BJ (cell line): ENCODE measurements at regions not wholly inside any gene's neighbourhood (a gene's known extent, or its start where the extent isn't known, plus 50 kb on each side); places are given as distances from the start of the nearest gene placed in this dataset.
A peak's percentile ranks its signal among the peaks of the same experiment; 100 is the strongest.
"Not testable (repeated sequence)": the region's sequence is repeated elsewhere in the genome, so short reads cannot be mapped to it uniquely, and the experiment has no call there.

Experiments
- CTCF ChIA-PET: fragments of 350-600 bp; formaldehyde crosslinking; extraction: SDS; loops from one replicate; lab custom pipeline; 2021; ENCODE audit warnings: antibody characterized with exemption, inconsistent platforms; lab: Yijun Ruan, JAX
- POLR2A ChIA-PET: fragments of 300-600 bp; sonication (Branson Sonifier 250); formaldehyde crosslinking; extraction: SDS; loops from one replicate; lab custom pipeline; 2021; ENCODE audit warnings: antibody characterized with exemption; lab: Charles Lee
- DNase-seq: peaks from one replicate; pipeline ENCODE4 v3.0.0-alpha.2; 2011; ENCODE audit warnings: low read depth
- H3K27me3 ChIP-seq: 2 replicates; pipeline ENCODE4 v1.6.0; 2011; ENCODE audit warnings: low read length; ENCODE audit not compliant: control insufficient read depth, insufficient read depth
- H3K36me3 ChIP-seq: 2 replicates; pipeline ENCODE4 v1.5.1; 2011; ENCODE audit warnings: low read length; ENCODE audit not compliant: control insufficient read depth, insufficient read depth
- H3K4me3 ChIP-seq: 2 replicates; pipeline ENCODE4 v1.5.1; 2011; ENCODE audit warnings: low read depth, mild to moderate bottlenecking, control low read depth, low read length
- CTCF ChIP-seq: IDR thresholded peaks from 2 replicates; pipeline ENCODE4 v1.5.1; 2011; ENCODE audit warnings: low read depth, mild to moderate bottlenecking, control low read depth, inconsistent platforms, low read length, moderate library complexity; ENCODE audit not compliant: insufficient read depth

- H3K27me3 ChIP-seq, result no peaks in the 10 kb centered on the region
- H3K4me3 ChIP-seq, result no peak overlapping the region
- CTCF ChIA-PET, result no interaction called here
- POLR2A ChIA-PET, result no interaction called here
- TF ChIP-seq CTCF, result no peak
- DNase-seq, result no peak
- no peaks in the 10 kb centered on the region for H3K36me3 ChIP-seq
Measured at GRCh38 chr6:6753301-6753700, 164.8 kb downstream of the LY86 start.

DNA sequence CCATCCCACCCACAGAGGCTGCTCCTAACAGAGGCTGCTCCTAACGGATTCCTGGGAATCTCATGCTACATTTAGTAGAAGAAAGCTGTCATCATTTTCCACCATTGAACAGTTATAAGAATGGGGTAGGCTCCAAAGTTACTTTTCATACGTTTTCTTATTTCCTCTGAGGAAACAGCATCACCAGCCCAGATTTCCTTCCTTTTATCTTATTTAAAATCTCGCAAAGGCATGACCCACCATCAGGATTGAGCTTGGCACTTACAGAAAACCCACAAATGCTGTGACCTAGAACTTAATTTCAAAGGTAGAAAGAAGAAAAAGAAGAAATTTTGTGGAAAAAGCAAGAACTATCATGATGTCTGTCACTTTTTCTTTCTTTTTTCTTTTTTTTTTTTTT, 168.0 kb downstream of the LY86 start:
- no peaks in the 10 kb centered on the region for H3K36me3 ChIP-seq
- ChIA-PET POLR2A (no interaction called here), CTCF (no interaction called here)
- H3K27me3 ChIP-seq, result no peaks in the 10 kb centered on the region
- no peak for TF ChIP-seq CTCF
- no peak for DNase-seq
- H3K4me3 ChIP-seq, result no peak overlapping the region

GRCh38 chr6:6758546-6758914, 170.0 kb downstream of the LY86 start:
- Histone ChIP-seq H3K4me3 (no peak overlapping the region), H3K27me3 (no peaks in the 10 kb centered on the region), H3K36me3 (no peaks in the 10 kb centered on the region)
- no peak for TF ChIP-seq CTCF
- ChIA-PET POLR2A (no interaction called here), CTCF (interaction anchor here (0.9 to 1.9 kb wide), 4 partner anchors 8 to 329 kb away, joined by 3 to 7 read pairs (median 6); no protein-coding TSS in a partner anchor)
- no peak for DNase-seq

GRCh38 chr6:6758915-6759654, 170.6 kb downstream of the LY86 start:
- H3K4me3 ChIP-seq, result no peak overlapping the region
- DNase-seq, result no peak
- ChIA-PET POLR2A (no interaction called here), CTCF (interaction anchor here (0.7 to 1.9 kb wide), 8 partner anchors 9 to 484 kb away, joined by 3 to 7 read pairs (median 4); no protein-coding TSS in a partner anchor)
- H3K36me3 ChIP-seq, result no peaks in the 10 kb centered on the region
- no peaks in the 10 kb centered on the region for H3K27me3 ChIP-seq
- peak; percentile 61 for TF ChIP-seq CTCF

DNA sequence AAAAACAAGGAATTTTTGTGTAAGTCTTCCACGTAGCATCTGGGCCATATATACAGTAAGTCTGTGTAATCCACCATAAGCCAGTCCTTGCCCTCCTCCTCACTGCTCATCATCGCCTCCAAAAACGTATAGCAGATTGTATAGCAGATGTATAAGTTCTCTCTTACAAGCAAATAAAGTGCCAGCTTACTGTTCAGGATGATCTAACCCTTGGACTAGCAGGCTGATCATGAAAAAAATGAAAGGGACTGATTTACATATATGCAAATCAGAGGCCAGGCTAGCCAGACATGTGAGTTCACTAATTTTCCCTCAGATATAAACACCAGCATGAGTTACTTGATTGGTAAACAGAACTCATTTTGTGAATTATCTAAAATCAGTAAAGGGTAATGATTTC, 171.5 kb downstream of the LY86 start:
- no peak for TF ChIP-seq CTCF
- POLR2A ChIA-PET, result no interaction called here
- Histone ChIP-seq H3K36me3 (no peaks in the 10 kb centered on the region), H3K4me3 (no peak overlapping the region), H3K27me3 (no peaks in the 10 kb centered on the region)
- DNase-seq, result no peak
- CTCF ChIA-PET, result interaction anchor here (0.6 to 1.9 kb wide), 8 partner anchors 8 to 483 kb away, joined by 3 to 7 read pairs (median 4); no protein-coding TSS in a partner anchor

DNA sequence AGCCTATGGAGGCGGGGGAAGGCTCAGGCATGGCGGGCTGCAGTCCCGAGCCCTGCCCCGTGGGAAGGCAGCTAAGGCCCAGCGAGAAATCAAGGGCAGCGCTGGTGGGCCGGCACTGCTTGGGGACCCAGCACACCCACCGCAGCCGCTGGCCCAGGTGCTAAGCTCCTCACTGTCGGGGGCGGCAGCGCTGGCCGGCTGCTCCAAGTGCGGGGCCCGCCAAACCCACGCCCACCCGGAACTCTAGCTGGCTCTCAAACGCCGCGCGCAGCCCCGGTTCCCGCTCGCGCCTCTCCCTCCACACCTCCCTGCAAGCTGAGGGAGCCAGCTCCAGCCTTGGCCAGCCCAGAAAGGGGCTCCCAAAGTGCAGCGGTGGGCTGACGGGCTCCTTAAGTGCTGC, 174.0 kb downstream of the LY86 start:
- H3K4me3 ChIP-seq, DNase-seq, POLR2A ChIA-PET, CTCF ChIA-PET, H3K36me3 ChIP-seq, H3K27me3 ChIP-seq: not testable (repeated sequence)
